GM21528 (cell line): ENCODE measurements at regions not wholly inside any gene's neighbourhood (a gene's known extent, or its start where the extent isn't known, plus 50 kb on each side); places are given as distances from the start of the nearest gene placed in this dataset.

Experiments
- ATAC-seq: cut with Tn5 transposase; IDR thresholded peaks from one replicate; pipeline ENCODE4 v1.9.1; 2021; ENCODE audit warnings: mild to moderate bottlenecking, moderate library complexity; ENCODE audit not compliant: unreplicated experiment, low FRiP score

DNA sequence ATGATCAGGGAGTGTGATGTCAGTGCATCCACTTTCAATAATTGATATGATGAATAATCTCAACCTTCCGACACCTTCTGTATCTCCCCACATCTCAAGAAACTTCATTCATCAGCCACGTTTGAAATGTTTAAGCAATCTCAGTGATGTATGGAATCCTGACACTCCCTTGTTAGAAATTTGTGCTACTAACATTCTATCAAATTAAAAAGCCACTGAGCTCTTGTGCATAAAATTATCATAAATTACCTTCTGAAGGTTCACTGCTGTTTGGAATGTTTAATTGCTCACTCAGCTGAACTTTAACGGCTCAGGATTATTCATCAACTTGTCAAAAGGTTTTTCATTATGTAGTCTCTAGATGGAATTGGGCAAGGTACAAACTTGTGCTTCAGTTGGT lies 108.4 kb upstream of the DPH6 start:
- no peak for ATAC-seq

- no peak for ATAC-seq
Observed at GRCh38 chr15:35657679-35658311, 111.8 kb upstream of the DPH6 start.

DNA sequence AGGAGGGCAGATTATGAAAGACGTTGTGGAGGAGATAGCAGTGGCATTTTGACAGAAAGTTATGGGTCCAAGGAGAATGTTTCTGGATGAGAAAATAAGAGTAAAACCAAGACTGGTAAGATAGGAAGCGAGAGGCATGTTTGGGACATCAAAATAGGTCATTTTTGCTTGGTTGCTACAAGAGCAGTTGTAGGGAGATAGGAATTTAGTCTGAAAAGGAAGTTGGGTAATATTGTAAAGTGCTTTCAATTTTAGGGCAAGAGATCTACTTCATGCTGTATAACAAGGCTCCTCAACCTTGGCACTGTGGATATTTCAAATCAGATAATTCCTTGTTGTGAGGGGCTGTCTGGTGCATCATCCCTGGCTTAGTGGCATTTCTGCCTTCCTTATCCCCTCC lies 118.0 kb upstream of the DPH6 start:
- ATAC-seq: no peak

DNA sequence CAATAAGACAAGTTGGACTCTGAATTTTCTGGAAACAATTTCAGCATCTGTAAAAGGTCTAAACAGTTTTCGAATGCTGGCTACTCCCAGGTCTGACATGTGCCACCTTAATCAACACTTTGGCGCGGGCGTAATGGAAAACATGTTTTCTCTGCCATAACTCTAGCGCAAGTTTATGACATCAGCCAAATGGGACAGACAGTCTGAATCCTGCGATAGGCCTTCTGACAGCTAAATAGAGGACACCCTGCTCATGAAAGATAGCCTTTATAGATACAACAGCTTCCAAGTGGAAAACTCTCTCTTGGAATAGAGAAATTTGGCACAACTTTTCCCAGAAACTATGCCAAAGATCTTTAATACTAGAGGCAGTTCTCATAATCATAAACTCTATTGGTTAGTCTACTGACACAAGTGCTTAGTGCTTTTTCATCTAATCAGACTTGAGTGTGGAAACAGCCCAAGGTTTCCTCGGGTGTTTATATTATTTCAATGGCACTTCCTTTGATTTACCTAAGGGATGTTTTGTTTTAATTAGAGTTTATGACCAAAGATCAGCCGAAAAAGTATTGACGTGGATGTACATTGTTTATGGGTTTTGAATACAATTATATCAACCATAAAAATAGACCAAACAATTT lies 120.1 kb upstream of the DPH6 start:
- no peak for ATAC-seq

GRCh38 chr15:35667908-35668307 lies 121.9 kb upstream of the DPH6 start:
- no peak for ATAC-seq

GRCh38 chr15:35669021-35669420 lies 123.1 kb upstream of the DPH6 start:
- ATAC-seq: no peak

GRCh38 chr15:35669432-35670045 lies 123.6 kb upstream of the DPH6 start:
- ATAC-seq: no peak

- no peak for ATAC-seq
Observed at GRCh38 chr15:35671197-35671596, 125.2 kb upstream of the DPH6 start.

- ATAC-seq: no peak
Observed at GRCh38 chr15:35671981-35672380, 126.0 kb upstream of the DPH6 start.

DNA sequence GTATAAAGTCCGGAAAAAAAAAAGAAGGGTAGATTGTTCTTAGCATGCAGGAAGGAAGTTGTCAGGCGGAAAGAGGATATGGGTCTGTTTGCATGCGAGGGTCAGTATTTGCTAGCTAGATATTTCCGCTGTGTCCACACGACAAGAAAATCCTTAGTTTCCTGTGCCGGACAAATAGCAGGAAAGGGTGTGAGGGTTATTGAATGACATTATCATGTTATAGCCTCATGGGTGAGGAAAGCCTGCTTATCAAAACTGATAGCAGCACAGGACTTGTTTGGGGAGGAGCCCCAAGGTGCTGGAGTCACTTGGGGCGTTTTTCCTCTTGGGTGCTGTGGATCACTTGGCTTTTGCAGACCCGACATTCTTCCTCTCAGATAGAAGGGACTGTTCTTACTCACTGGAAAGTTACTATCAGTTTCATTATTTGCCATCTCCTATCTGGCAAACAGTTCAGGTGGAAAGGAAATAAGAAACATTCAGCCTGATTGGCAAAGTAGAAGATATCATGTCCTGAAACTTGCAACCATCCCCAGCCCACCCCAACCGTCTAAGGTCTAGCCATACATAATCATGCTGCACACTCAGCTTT lies 127.2 kb upstream of the DPH6 start:
- peak; percentile 80 for ATAC-seq

- no peak for ATAC-seq
Observed at GRCh38 chr15:35674873-35675781, 129.2 kb upstream of the DPH6 start.

- no peak for ATAC-seq
Observed at GRCh38 chr15:35678774-35679173, 132.8 kb upstream of the DPH6 start.

DNA sequence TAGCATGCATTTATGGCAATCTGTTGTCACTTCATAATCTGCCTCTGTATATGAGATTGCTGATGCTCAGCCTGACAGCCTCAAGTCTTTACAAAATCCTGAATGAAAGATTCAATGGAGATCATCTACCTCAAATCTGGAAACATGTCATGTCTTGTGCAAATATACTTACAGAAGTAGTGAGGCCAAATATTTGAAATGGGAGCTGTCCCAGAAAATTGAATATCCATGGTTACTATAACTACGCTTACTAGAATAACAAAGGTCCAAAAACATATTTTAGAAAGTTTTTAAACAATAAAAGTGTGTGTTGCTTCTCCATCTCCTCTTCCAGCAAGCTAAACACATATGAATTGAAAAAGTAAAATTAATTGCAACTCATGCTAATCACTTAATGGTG lies 133.2 kb upstream of the DPH6 start:
- ATAC-seq: no peak

DNA sequence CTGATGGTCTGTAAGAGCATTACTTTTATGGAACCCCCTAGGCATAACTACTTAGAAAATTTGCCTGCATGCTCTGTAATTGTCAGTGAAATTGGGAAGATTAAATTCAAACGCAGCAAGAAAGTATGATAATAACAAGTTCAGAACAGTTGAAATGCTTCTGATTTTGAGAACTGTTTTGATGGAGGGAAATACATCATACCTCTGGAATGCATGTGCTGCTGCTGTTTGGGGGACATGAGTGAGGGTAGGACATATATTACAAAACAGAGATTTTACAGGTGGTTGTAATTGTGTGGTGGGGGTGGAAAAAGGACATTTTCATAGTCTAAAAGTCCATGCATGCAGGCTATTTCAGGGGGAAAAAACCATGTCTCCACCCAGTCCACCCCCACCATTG lies 135.0 kb upstream of the DPH6 start:
- ATAC-seq: no peak

- no peak for ATAC-seq
Observed at GRCh38 chr15:35686347-35686746, 140.4 kb upstream of the DPH6 start.

- no peak for ATAC-seq
Observed at GRCh38 chr15:35689266-35689665, 143.3 kb upstream of the DPH6 start.

DNA sequence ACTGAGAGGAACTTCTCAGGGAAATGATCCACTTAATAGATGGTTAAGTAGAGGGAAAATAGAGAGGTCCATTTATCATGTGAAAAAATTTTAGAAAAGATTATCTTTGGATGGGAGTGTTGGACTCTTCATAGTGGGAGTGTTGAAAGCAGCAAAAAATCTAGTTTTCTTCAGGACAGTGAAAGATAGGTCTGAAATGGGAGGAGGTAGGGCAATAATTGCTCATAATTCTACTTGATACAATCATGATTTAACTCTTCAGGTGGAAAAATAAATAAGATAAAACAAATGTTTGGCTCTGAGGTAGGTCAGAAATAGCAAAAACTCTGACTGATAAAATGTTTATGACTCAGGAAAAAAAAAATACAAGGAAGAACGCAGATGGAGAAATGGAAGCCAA lies 144.1 kb upstream of the DPH6 start:
- no peak for ATAC-seq

DNA sequence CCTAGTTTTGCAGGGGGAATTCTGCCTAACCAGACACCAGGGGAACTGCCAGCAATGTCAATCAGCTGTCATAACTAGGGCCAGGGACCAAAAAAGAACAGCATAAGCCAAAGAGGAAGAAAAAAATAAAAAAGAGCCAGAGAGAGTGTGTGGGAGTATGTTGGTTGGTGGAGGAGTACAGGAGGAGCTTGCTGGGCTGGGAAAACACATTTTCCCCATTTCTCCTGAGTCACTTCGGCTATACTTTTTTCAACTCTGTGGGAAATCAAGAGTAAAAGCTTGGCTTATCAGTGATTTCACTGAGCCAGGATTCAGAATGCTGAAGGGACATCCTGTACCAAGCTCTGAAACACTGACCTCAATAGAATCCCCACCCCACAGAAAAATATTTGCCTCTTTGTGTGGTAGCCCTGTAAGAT lies 144.7 kb upstream of the DPH6 start:
- no peak for ATAC-seq

- no peak for ATAC-seq
Observed at GRCh38 chr15:35691173-35691761, 145.3 kb upstream of the DPH6 start.
